ENCODE measurements at regions not wholly inside any gene's neighbourhood (a gene's known extent, or its start where the extent isn't known, plus 50 kb on each side); places are given as distances from the start of the nearest gene placed in this dataset.

- Histone ChIP-seq H3K9me3 (replicated peaks in 1 of 2; ENCODE audit: control insufficient read depth in 1 of 2, insufficient read depth in 1 of 2, low read length in 2 of 2) (no peaks in the 10 kb centered on the region), H3K9ac (ENCODE audit: insufficient read depth, low read length, poor library complexity, severe bottlenecking) (no peak overlapping the region), H3K27me3 (ENCODE audit: control insufficient read depth in 2 of 2, insufficient read depth in 2 of 2, low read length in 2 of 2) (no peaks in the 10 kb centered on the region), H3K79me2 (ENCODE audit: insufficient read depth, low read length) (no peaks in the 10 kb centered on the region), H3K4me3 (replicated peaks in 1 of 3; ENCODE audit: low read depth in 2 of 3, low read length in 3 of 3) (no peak overlapping the region), H3K4me2 (replicated peaks; ENCODE audit: extremely low read depth, low read length, poor library complexity, severe bottlenecking) (no peak overlapping the region), H3K27ac (ENCODE audit: low read depth in 1 of 2, low read length in 2 of 2) (no peak overlapping the region), H2AFZ (ENCODE audit: insufficient read depth, low read depth, low read length, poor library complexity, severe bottlenecking) (no peak overlapping the region), H4K20me1 (ENCODE audit: insufficient read depth, low read length) (no peaks in the 10 kb centered on the region), H3K36me3 (replicated peaks in 1 of 2; ENCODE audit: control insufficient read depth in 1 of 2, insufficient read depth in 2 of 2, low read length in 2 of 2) (no peaks in the 10 kb centered on the region), H3K4me1 (ENCODE audit: control insufficient read depth in 1 of 2, insufficient read depth in 2 of 2, low read length in 2 of 2) (no peaks in the 10 kb centered on the region)
- no peak for TF ChIP-seq CTCF (IDR thresholded peaks at IDR 0.05)
- no CpG with 5 or more reads among the region's 3 CpGs for WGBS (ENCODE audit: insufficient coverage)
- H3K27ac Mint-ChIP-seq: no peak overlapping the region
- H3K4me1 Mint-ChIP-seq: no peaks in the 10 kb centered on the region
- peaks cover 0 to 3% (median 0%) of the 10 kb centered on the region in 3 donors for H3K27me3 Mint-ChIP-seq (ENCODE audit: low read depth in 3 of 3)
- H3K36me3 Mint-ChIP-seq: no peaks in the 10 kb centered on the region
- H3K4me3 Mint-ChIP-seq: no peak overlapping the region
- no peak for DNase-seq
- peaks cover 0 to 5% (median 1%) of the 10 kb centered on the region in 7 donors for H3K9me3 Mint-ChIP-seq
- intact Hi-C loops (cut with micrococcal nuclease): no loop called here
Observed at GRCh38 chr7:33771422-33771821, 133.9 kb upstream of the BMPER start.

- no peaks in the 10 kb centered on the region for H3K36me3 Mint-ChIP-seq
- Histone ChIP-seq H3K27ac (ENCODE audit: low read depth in 1 of 2, low read length in 2 of 2) (no peak overlapping the region), H3K4me2 (replicated peaks; ENCODE audit: extremely low read depth, low read length, poor library complexity, severe bottlenecking) (no peak overlapping the region), H3K36me3 (replicated peaks in 1 of 2; ENCODE audit: control insufficient read depth in 1 of 2, insufficient read depth in 2 of 2, low read length in 2 of 2) (no peaks in the 10 kb centered on the region), H2AFZ (ENCODE audit: insufficient read depth, low read depth, low read length, poor library complexity, severe bottlenecking) (no peak overlapping the region), H3K4me1 (ENCODE audit: control insufficient read depth in 1 of 2, insufficient read depth in 2 of 2, low read length in 2 of 2) (no peaks in the 10 kb centered on the region), H4K20me1 (ENCODE audit: insufficient read depth, low read length) (no peaks in the 10 kb centered on the region), H3K9ac (ENCODE audit: insufficient read depth, low read length, poor library complexity, severe bottlenecking) (no peak overlapping the region), H3K9me3 (replicated peaks in 1 of 2; ENCODE audit: control insufficient read depth in 1 of 2, insufficient read depth in 1 of 2, low read length in 2 of 2) (no peaks in the 10 kb centered on the region), H3K27me3 (ENCODE audit: control insufficient read depth in 2 of 2, insufficient read depth in 2 of 2, low read length in 2 of 2) (no peaks in the 10 kb centered on the region), H3K79me2 (ENCODE audit: insufficient read depth, low read length) (no peaks in the 10 kb centered on the region), H3K4me3 (replicated peaks in 1 of 3; ENCODE audit: low read depth in 2 of 3, low read length in 3 of 3) (no peak overlapping the region)
- peaks cover 0 to 3% (median 2%) of the 10 kb centered on the region in 3 donors for H3K27me3 Mint-ChIP-seq (ENCODE audit: low read depth in 3 of 3)
- peaks cover 0 to 5% (median 2%) of the 10 kb centered on the region in 7 donors for H3K9me3 Mint-ChIP-seq
- intact Hi-C loops (cut with micrococcal nuclease): no loop called here
- no peak for TF ChIP-seq CTCF (IDR thresholded peaks at IDR 0.05)
- DNase-seq: no peak
- no peaks in the 10 kb centered on the region for H3K4me1 Mint-ChIP-seq
- no peak overlapping the region for H3K4me3 Mint-ChIP-seq
- H3K27ac Mint-ChIP-seq: no peak overlapping the region
Observed at GRCh38 chr7:33773053-33773452, 132.3 kb upstream of the BMPER start.
